Nephron progenitor cell (in vitro differentiated cells): ENCODE measurements at regions not wholly inside any gene's neighbourhood (a gene's known extent, or its start where the extent isn't known, plus 50 kb on each side); places are given as distances from the start of the nearest gene placed in this dataset.

Source experiments
- DNase-seq: peaks from one replicate; pipeline ENCODE4 v3.0.0; 2021
- H3K27ac Mint-ChIP-seq: 2 replicates; pipeline ENCODE4 v1.8.0; 2021; ENCODE audit warnings: mild to moderate bottlenecking, moderate library complexity, mixed read lengths
- H3K27me3 Mint-ChIP-seq: 2 replicates; pipeline ENCODE4 v1.8.0; 2021; ENCODE audit warnings: mild to moderate bottlenecking, low read depth, mixed read lengths; ENCODE audit not compliant: poor library complexity
- H3K36me3 Mint-ChIP-seq: 2 replicates; pipeline ENCODE4 v1.8.0; 2021; ENCODE audit warnings: low read depth, mixed read lengths
- H3K4me1 Mint-ChIP-seq: 2 replicates; pipeline ENCODE4 v1.8.0; 2021; ENCODE audit warnings: mixed read lengths
- H3K4me3 Mint-ChIP-seq: 2 replicates; pipeline ENCODE4 v1.8.0; 2021; ENCODE audit warnings: mild to moderate bottlenecking, moderate library complexity, mixed read lengths
- H3K9me3 Mint-ChIP-seq: 2 replicates; pipeline ENCODE4 v1.8.0; 2021; ENCODE audit warnings: mild to moderate bottlenecking, moderate library complexity, mixed read lengths
- CTCF ChIP-seq: fragments of 200-600 bp; sonication (generic); IDR thresholded peaks from 2 replicates; pipeline ENCODE4 v1.5.0; 2021; ENCODE audit warnings: antibody characterized with exemption

DNA sequence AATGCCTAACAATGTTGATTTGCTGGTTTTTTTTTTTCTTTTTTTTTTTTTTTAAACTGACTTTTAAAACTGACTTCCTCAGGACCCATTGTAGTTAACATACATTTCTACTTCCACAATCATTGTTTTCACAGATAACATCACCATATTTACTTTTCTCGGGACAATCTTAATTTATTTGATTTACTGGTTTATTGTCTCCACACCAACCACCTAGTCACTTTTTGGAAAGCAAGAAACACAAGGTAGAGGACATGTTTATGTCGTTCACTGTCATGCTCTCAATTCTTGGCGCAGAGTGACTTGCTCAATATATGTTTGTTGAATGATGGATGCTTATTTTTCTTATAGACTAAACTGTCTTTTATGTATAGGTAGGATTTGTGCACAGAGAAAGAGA lies 2280.7 kb downstream of the MAT2B start:
- no peaks in the 10 kb centered on the region for H3K9me3 Mint-ChIP-seq
- H3K27me3 Mint-ChIP-seq, result no peaks in the 10 kb centered on the region
- H3K27ac Mint-ChIP-seq, result no peak overlapping the region
- H3K36me3 Mint-ChIP-seq, result no peaks in the 10 kb centered on the region
- no peak for DNase-seq
- no peak for TF ChIP-seq CTCF
- no peaks in the 10 kb centered on the region for H3K4me1 Mint-ChIP-seq
- H3K4me3 Mint-ChIP-seq, result no peak overlapping the region

GRCh38 chr5:165795073-165795472 lies 2289.7 kb downstream of the MAT2B start:
- Mint-ChIP-seq H3K36me3 (no peaks in the 10 kb centered on the region), H3K4me3 (no peak overlapping the region), H3K4me1 (no peaks in the 10 kb centered on the region), H3K27ac (no peak overlapping the region), H3K9me3 (peaks cover 5% of the 10 kb centered on the region), H3K27me3 (no peaks in the 10 kb centered on the region)
- DNase-seq, result no peak
- no peak for TF ChIP-seq CTCF

DNA sequence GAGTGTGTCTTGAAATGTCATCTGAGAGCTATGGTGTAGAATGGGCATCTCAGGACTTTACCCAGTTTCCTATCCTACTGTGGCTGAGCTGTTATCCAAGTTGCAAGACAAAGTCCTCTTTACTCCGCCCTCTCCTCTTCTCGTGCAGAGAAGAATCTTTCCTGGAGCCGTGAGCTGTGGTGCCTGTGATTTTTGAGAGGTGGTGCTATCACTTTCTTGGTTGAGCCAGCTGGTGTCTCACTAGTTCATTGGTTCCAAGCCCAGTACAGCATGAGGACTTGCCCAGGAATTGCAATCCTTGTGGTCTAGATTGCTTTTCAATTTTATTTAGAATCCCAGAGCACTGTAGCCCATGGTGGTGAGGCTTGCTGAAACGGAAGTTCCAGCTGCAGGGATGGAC lies 2300.3 kb downstream of the MAT2B start:
- no peak for TF ChIP-seq CTCF
- DNase-seq, result no peak
- Mint-ChIP-seq H3K9me3 (no peaks in the 10 kb centered on the region), H3K36me3 (no peaks in the 10 kb centered on the region), H3K4me1 (no peaks in the 10 kb centered on the region), H3K27me3 (no peaks in the 10 kb centered on the region), H3K27ac (no peak overlapping the region), H3K4me3 (no peak overlapping the region)

DNA sequence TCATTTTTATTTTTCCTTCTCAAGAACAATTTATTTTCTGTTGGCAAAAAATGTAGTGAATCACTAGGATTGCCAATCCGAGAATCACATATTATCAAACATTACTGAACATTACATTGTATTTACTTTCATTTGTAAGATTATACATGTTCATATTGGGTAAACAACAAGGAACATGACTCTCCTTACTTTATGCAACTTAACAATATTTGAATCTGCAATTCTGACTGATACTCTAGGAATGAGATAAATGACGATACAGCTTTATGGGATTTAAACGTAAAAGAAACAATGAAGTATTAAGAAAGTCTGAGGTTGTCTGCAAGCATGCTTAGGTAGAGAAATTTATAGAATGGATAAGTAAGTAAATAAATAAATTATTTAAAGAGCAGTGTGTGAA lies 2302.9 kb downstream of the MAT2B start:
- H3K36me3 Mint-ChIP-seq, result no peaks in the 10 kb centered on the region

DNA sequence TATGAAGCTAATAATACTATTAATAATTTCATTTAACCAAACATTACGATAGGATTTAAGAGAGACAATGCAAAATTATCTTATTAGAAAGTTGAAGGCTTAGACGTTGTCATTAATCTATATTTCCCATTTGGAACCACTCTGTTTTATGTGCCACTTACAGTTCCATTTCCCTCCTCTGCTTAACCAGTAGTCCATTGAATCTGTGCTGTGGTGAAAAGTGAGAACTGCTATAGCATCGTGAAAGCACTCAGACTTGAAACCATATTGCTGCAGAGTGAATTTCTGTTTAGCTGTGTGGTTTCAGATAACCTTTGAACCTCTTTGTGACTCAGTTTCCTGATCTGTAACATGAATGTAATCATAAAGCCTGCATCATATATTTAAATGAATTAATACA lies 2304.5 kb downstream of the MAT2B start:
- no peaks in the 10 kb centered on the region for H3K27me3 Mint-ChIP-seq
- DNase-seq, result no peak
- TF ChIP-seq CTCF, result no peak
- H3K36me3 Mint-ChIP-seq, result no peaks in the 10 kb centered on the region
- H3K4me3 Mint-ChIP-seq, result no peak overlapping the region
- H3K4me1 Mint-ChIP-seq, result no peaks in the 10 kb centered on the region
- no peaks in the 10 kb centered on the region for H3K9me3 Mint-ChIP-seq
- no peak overlapping the region for H3K27ac Mint-ChIP-seq

More for the DNA sequence above, 2302.9 kb downstream of the MAT2B start:
- H3K9me3 Mint-ChIP-seq, result no peaks in the 10 kb centered on the region
- DNase-seq, result no peak
- no peaks in the 10 kb centered on the region for H3K4me1 Mint-ChIP-seq
- no peak overlapping the region for H3K4me3 Mint-ChIP-seq
- H3K27me3 Mint-ChIP-seq, result no peaks in the 10 kb centered on the region
- no peak for TF ChIP-seq CTCF
- no peak overlapping the region for H3K27ac Mint-ChIP-seq

- Mint-ChIP-seq H3K9me3 (no peaks in the 10 kb centered on the region), H3K4me3 (no peak overlapping the region), H3K27ac (no peak overlapping the region), H3K27me3 (no peaks in the 10 kb centered on the region), H3K4me1 (peaks cover 7% of the 10 kb centered on the region), H3K36me3 (no peaks in the 10 kb centered on the region)
- DNase-seq, result no peak
- no peak for TF ChIP-seq CTCF
Observed at GRCh38 chr5:165829504-165829903, 2324.1 kb downstream of the MAT2B start.
